ENCODE measurements at regions not wholly inside any gene's neighbourhood (a gene's known extent, or its start where the extent isn't known, plus 50 kb on each side); places are given as distances from the start of the nearest gene placed in this dataset.

GRCh38 chr1:215007880-215008279 is 74.7 kb upstream of the KCNK2 start:
- TF ChIP-seq CTCF (IDR thresholded peaks at IDR 0.05; ENCODE audit: low read depth, low read length) (no peak), EZH2phosphoT487 (IDR thresholded peaks at IDR 0.05; ENCODE audit: low read depth) (no peak)

Measured in OCI-LY3 (cell line).